CD14-positive monocyte (primary cell): ENCODE measurements at regions not wholly inside any gene's neighbourhood (a gene's known extent, or its start where the extent isn't known, plus 50 kb on each side); places are given as distances from the start of the nearest gene placed in this dataset.

Experiments
- DNase-seq, 3 donors: peaks; one replicate each; pipeline ENCODE4 v3.0.0-alpha.2; 2011 to 2022
- H2AFZ ChIP-seq: 2 replicates; pipeline ENCODE4 v1.6.0; 2012; ENCODE audit warnings: mild to moderate bottlenecking, low read depth, low read length, inconsistent platforms; ENCODE audit not compliant: insufficient read depth, poor library complexity, severe bottlenecking
- H3K27ac ChIP-seq, 2 donors: 1 replicate in 1 of 2; 2 replicates in 1 of 2; pipeline ENCODE4 v1.5.1; 2012 to 2013; ENCODE audit warnings: low read length in 2 of 2, control low read depth in 1 of 2, inconsistent platforms in 1 of 2, low read depth in 1 of 2, mild to moderate bottlenecking in 1 of 2
- H3K27me3 ChIP-seq, 2 donors: one replicate each; pipeline versions ENCODE4 v1.6.0 to v1.6.1; 2011 to 2013; ENCODE audit warnings: low read length in 2 of 2; ENCODE audit not compliant: control insufficient read depth in 2 of 2, insufficient read depth in 2 of 2
- H3K36me3 ChIP-seq, 2 donors: replicated peaks in 1 of 2; 1 replicate in 1 of 2; 2 replicates in 1 of 2; pipeline versions ENCODE4 v1.5.1 to v1.6.1; 2012 to 2013; ENCODE audit warnings: low read length in 2 of 2, control low read depth in 1 of 2, inconsistent platforms in 1 of 2, mild to moderate bottlenecking in 1 of 2; ENCODE audit not compliant: insufficient read depth in 2 of 2, control insufficient read depth in 1 of 2
- H3K4me1 ChIP-seq, 2 donors: 1 replicate in 1 of 2; 2 replicates in 1 of 2; pipeline versions ENCODE4 v1.5.1 to v1.6.1; 2012 to 2013; ENCODE audit warnings: low read length in 2 of 2, control low read depth in 1 of 2, inconsistent platforms in 1 of 2, mild to moderate bottlenecking in 1 of 2, moderate library complexity in 1 of 2; ENCODE audit not compliant: insufficient read depth in 2 of 2, control insufficient read depth in 1 of 2
- H3K4me2 ChIP-seq: replicated peaks from 2 replicates; pipeline ENCODE3; 2012; ENCODE audit warnings: low read length, moderate library complexity, mild to moderate bottlenecking; ENCODE audit not compliant: poor library complexity, severe bottlenecking; ENCODE audit errors: extremely low read depth
- H3K4me3 ChIP-seq, 3 experiments: fragments of 200-600 bp in 1 of 3; sonication (generic) in 1 of 3; replicated peaks in 1 of 3; 1 replicate in 2 of 3; 2 replicates in 1 of 3; pipeline ENCODE4 v1.5.1; 2011 to 2013; ENCODE audit warnings: low read length in 3 of 3, mild to moderate bottlenecking in 3 of 3, control low read depth in 2 of 3, low read depth in 2 of 3, inconsistent platforms in 1 of 3, moderate library complexity in 1 of 3
- H3K79me2 ChIP-seq: 2 replicates; pipeline ENCODE4 v1.6.0; 2012; ENCODE audit warnings: mild to moderate bottlenecking, control low read depth, inconsistent platforms, low read length, moderate library complexity; ENCODE audit not compliant: insufficient read depth
- H3K9ac ChIP-seq: 2 replicates; pipeline ENCODE4 v1.6.0; 2017; ENCODE audit warnings: low read length, mild to moderate bottlenecking; ENCODE audit not compliant: insufficient read depth, poor library complexity, severe bottlenecking
- H3K9me3 ChIP-seq, 2 donors: replicated peaks in 1 of 2; 1 replicate in 1 of 2; 2 replicates in 1 of 2; pipeline versions ENCODE4 v1.5.1 to v1.6.1; 2012 to 2013; ENCODE audit warnings: low read length in 2 of 2, control low read depth in 1 of 2; ENCODE audit not compliant: control insufficient read depth in 1 of 2, insufficient read depth in 1 of 2
- H4K20me1 ChIP-seq: 2 replicates; pipeline ENCODE4 v1.6.0; 2012; ENCODE audit warnings: mild to moderate bottlenecking, low read length, control low read depth, moderate library complexity; ENCODE audit not compliant: insufficient read depth
- H3K27ac Mint-ChIP-seq, 7 donors: one replicate each; pipeline ENCODE4 v1.8.0; 2020; ENCODE audit warnings: mild to moderate bottlenecking in 7 of 7, mixed read lengths in 7 of 7, moderate library complexity in 6 of 7, inconsistent platforms in 2 of 7
- H3K27me3 Mint-ChIP-seq, 3 donors: one replicate each; pipeline ENCODE4 v1.8.0; 2021 to 2022; ENCODE audit warnings: low read depth in 3 of 3, mild to moderate bottlenecking in 3 of 3, mixed read lengths in 3 of 3, moderate library complexity in 3 of 3, inconsistent platforms in 1 of 3
- H3K36me3 Mint-ChIP-seq, 2 donors: one replicate each; pipeline ENCODE4 v1.8.0; 2020; ENCODE audit warnings: mixed read lengths in 2 of 2, inconsistent platforms in 1 of 2, mild to moderate bottlenecking in 1 of 2
- H3K4me1 Mint-ChIP-seq: one replicate; pipeline ENCODE4 v1.8.0; 2020; ENCODE audit warnings: mild to moderate bottlenecking, mixed read lengths
- H3K4me3 Mint-ChIP-seq, 2 donors: one replicate each; pipeline ENCODE4 v1.8.0; 2020; ENCODE audit warnings: mild to moderate bottlenecking in 2 of 2, mixed read lengths in 2 of 2, moderate library complexity in 1 of 2
- H3K9me3 Mint-ChIP-seq, 7 donors: one replicate each; pipeline ENCODE4 v1.8.0; 2020 to 2022; ENCODE audit warnings: mixed read lengths in 7 of 7, mild to moderate bottlenecking in 6 of 7, moderate library complexity in 6 of 7, inconsistent platforms in 2 of 7
- CTCF ChIP-seq: fragments of 200-600 bp; IDR thresholded peaks from one replicate; pipeline ENCODE4 v1.8.0; 2022; ENCODE audit warnings: antibody characterized with exemption, mild to moderate bottlenecking
- WGBS: methylation state at CpG from one replicate; pipeline ENCODE4 v1.1.5; 2013; ENCODE audit warnings: missing lambda C conversion rate; ENCODE audit not compliant: insufficient coverage; 5-methylcytosine and 5-hydroxymethylcytosine counted together
- intact Hi-C, 2 donors: fragments of 100-400 bp; cut with micrococcal nuclease; formaldehyde crosslinking; loops; one replicate each; pipeline versions ENCODE4 v1.15.0 to v1.15.1; 2023

DNA sequence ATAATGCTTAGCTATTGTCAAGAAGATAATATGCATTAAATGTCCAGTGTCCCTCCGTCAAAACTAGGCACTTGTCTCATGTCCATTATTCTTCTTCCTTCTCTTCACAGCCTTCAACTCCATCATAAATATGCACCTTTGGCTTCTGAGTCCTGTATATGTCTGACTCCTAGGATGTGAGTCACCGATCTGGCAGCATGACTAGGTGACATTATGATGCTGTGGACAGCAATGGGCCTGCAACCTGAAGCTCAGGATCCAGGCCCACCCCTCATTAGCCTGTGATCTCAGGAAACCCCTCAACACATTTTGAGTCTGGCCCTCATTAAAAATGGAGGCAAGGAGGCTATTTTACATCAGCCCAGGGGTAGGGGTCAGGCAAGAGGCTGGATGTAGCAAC lies 362.5 kb upstream of the ZMIZ1 start:
- no peak overlapping the region for H2AFZ ChIP-seq
- H4K20me1 ChIP-seq, result no peaks in the 10 kb centered on the region
- peaks cover 0 to 2% (median 1%) of the 10 kb centered on the region in 3 donors for H3K27me3 Mint-ChIP-seq
- H3K27ac Mint-ChIP-seq, result no peak overlapping the region
- no peaks in the 10 kb centered on the region for H3K79me2 ChIP-seq
- intact Hi-C loops, result no loop called here
- no peaks in the 10 kb centered on the region for H3K36me3 ChIP-seq
- H3K9ac ChIP-seq, result no peak overlapping the region
- H3K36me3 Mint-ChIP-seq, result no peaks in the 10 kb centered on the region
- 100% methylated on average over 1 of the region's 2 CpGs for WGBS
- H3K27me3 ChIP-seq, result no peaks in the 10 kb centered on the region
- H3K9me3 ChIP-seq, result no peaks in the 10 kb centered on the region
- H3K4me1 Mint-ChIP-seq, result peaks cover 2% of the 10 kb centered on the region
- H3K27ac ChIP-seq, result no peak overlapping the region
- H3K4me2 ChIP-seq, result no peak overlapping the region
- no peaks in the 10 kb centered on the region for H3K4me1 ChIP-seq
- peaks cover 2 to 8% (median 5%) of the 10 kb centered on the region in 7 donors for H3K9me3 Mint-ChIP-seq
- no peak overlapping the region for H3K4me3 Mint-ChIP-seq
- TF ChIP-seq CTCF, result no peak
- no peak for DNase-seq
- no peak overlapping the region for H3K4me3 ChIP-seq

GRCh38 chr10:78706726-78707540 lies 361.8 kb upstream of the ZMIZ1 start:
- Mint-ChIP-seq H3K27me3 (peaks cover 0 to 5% (median 2%) of the 10 kb centered on the region in 3 donors), H3K9me3 (peaks cover 2 to 12% (median 7%) of the 10 kb centered on the region in 7 donors), H3K36me3 (no peaks in the 10 kb centered on the region), H3K27ac (no peak overlapping the region), H3K4me3 (no peak overlapping the region), H3K4me1 (peaks cover 2% of the 10 kb centered on the region)
- Histone ChIP-seq H3K27me3 (no peaks in the 10 kb centered on the region), H3K9me3 (no peaks in the 10 kb centered on the region), H3K4me2 (no peak overlapping the region), H3K79me2 (no peaks in the 10 kb centered on the region), H3K4me1 (no peaks in the 10 kb centered on the region), H3K27ac (no peak overlapping the region), H3K36me3 (no peaks in the 10 kb centered on the region), H3K9ac (no peak overlapping the region), H3K4me3 (no peak overlapping the region), H4K20me1 (no peaks in the 10 kb centered on the region), H2AFZ (no peak overlapping the region)
- TF ChIP-seq CTCF, result no peak
- intact Hi-C loops, result no loop called here
- no CpG with 5 or more reads among the region's 5 CpGs for WGBS
- no peak for DNase-seq
